ENCODE measurements at regions not wholly inside any gene's neighbourhood (a gene's known extent, or its start where the extent isn't known, plus 50 kb on each side); places are given as distances from the start of the nearest gene placed in this dataset.

DNA sequence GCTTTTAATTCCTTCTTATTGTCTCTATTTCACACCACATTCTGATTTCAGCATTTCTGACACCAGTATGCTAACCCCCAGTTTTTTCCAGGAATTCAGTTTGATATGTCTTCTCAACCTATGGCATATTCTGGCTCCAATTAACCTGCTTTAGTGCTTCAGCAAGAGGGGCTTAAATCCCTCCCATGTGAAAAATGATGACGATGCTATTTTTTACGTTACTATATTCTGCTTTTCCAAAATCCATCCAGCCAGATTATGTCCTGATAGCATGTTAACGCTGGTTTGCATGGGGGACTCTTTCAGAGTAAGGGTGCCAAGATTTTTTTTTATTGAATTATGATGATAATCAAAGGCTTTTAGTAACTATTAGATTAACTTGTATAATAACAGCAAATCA lies 163.3 kb upstream of the ADAMTS5 start:
- no peak for DNase-seq (ENCODE audit: low read depth)

GRCh38 chr21:27129694-27130093 lies 162.8 kb upstream of the ADAMTS5 start:
- no peak for DNase-seq (ENCODE audit: low read depth)

DNA sequence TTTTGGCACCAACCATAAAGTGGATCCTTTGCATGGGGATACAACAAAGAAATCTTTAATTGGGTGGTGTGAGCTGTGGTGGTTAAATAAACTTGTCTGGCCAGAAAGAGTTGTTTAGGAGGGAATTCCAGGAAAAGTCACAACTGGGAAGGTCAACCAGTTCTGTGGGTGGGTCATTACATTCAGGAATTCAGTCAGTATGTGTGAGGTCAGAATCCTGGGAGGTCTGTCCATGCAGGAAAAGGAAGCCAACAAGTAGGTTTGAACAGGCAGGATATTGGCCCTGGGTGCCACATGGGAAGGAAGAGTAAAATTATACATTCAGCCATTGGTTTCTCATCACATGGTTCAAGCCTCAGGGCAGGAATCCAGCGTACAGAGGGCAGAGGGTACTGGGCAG lies 162.3 kb upstream of the ADAMTS5 start:
- peak; percentile 75 for DNase-seq (ENCODE audit: low read depth)

- DNase-seq (ENCODE audit: low read depth): no peak
These were observed 159.3 kb upstream of the ADAMTS5 start for GRCh38 chr21:27126140-27126539.

GRCh38 chr21:27122686-27123085 lies 155.8 kb upstream of the ADAMTS5 start:
- DNase-seq (ENCODE audit: low read depth): no peak

DNA sequence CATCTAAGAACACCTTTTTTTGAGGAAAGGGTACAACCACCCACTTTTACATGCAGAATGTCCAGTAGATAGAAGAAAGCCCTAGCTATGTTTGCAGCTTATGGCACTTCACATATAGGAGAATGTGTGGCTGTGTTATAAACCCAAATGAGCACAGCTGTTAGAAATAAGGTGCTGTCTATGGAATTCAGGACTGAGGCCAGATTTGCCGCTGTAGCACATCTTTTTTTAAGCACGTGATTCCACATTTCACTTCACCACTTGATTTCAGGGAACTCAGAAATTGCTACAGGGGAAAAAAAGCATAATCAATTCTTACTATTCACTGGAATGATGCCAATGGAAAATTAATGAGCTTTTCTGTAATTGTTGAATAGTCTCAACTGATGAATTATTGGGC lies 147.2 kb upstream of the ADAMTS5 start:
- no peak for DNase-seq (ENCODE audit: low read depth)

GRCh38 chr21:27112186-27112585 lies 145.3 kb upstream of the ADAMTS5 start:
- DNase-seq (ENCODE audit: low read depth): peak; percentile 35

GRCh38 chr21:27110956-27111355 lies 144.1 kb upstream of the ADAMTS5 start:
- DNase-seq (ENCODE audit: low read depth): peak; percentile 74

- peak; percentile 17 for DNase-seq (ENCODE audit: low read depth)
These were observed 141.8 kb upstream of the ADAMTS5 start for GRCh38 chr21:27108701-27109100.

DNA sequence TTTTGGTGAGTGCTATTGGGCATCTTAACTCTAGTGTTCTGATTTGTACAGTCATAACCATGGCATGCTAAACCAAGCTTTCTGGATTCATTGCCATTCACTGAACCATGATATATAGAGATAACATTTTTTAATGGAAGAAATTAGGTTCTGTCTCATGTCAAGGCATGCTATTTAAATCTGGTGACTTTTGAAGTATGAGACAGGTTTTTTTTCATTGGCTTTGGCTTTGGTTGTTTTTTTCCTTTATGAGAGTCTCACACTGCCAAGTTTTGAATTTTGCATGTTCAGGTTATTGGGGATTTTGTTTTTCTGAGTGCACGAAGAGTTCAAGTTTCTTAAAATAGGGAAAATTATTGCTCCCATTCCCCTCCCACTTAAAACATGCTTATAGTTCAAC lies 141.3 kb upstream of the ADAMTS5 start:
- peak; percentile 70 for DNase-seq (ENCODE audit: low read depth)

GRCh38 chr21:27104846-27105431 lies 138.1 kb upstream of the ADAMTS5 start:
- DNase-seq (ENCODE audit: low read depth): peak; percentile 57

DNA sequence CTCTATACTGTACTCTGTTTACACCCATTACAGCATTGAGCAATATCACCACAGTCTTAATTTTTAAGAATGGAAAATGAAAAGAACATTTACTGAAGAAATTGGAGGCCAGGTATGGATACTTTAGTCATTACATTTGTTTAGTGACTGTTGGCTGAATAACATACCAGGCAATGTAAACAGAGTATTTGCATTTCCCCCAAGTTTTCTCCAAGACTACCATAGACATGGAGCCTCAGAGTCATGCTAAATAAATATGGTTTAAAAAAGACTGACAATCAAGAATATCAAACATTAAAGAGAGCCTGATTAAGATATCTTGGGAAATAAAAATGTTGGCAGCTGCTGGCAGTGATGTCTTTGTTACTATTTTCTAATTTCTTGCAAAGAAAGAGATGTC lies 136.9 kb upstream of the ADAMTS5 start:
- DNase-seq (ENCODE audit: low read depth): no peak

- DNase-seq (ENCODE audit: low read depth): no peak
These were observed 134.6 kb upstream of the ADAMTS5 start for GRCh38 chr21:27101523-27101922.

GRCh38 chr21:27094184-27094948 lies 127.5 kb upstream of the ADAMTS5 start:
- peak; percentile 41 for DNase-seq (ENCODE audit: low read depth)

- no peak for DNase-seq (ENCODE audit: low read depth)
These were observed 119.7 kb upstream of the ADAMTS5 start for GRCh38 chr21:27086630-27087029.

GRCh38 chr21:27086186-27086585 lies 119.3 kb upstream of the ADAMTS5 start:
- DNase-seq (ENCODE audit: low read depth): no peak

DNA sequence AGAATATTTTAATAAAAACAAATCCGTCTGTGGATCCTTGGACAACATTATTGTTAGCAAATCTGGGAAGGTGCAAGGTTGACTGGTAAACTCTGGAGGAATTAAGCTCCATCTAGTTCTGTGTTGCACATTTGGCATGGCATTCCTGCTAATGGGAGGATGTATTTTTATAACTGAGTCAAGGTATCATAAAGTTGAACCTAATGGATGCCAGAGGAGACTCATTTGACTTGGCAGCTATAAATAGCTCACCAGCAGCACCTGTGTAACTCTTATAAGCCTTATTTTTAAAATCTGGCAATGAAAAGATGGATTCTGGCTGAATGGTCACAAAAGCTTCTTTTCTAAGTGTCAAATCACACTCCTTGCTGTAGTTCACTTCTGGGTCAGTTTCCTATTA lies 118.5 kb upstream of the ADAMTS5 start:
- peak; percentile 19 for DNase-seq (ENCODE audit: low read depth)

- DNase-seq (ENCODE audit: low read depth): no peak
These were observed 116.3 kb upstream of the ADAMTS5 start for GRCh38 chr21:27083144-27083543.

DNA sequence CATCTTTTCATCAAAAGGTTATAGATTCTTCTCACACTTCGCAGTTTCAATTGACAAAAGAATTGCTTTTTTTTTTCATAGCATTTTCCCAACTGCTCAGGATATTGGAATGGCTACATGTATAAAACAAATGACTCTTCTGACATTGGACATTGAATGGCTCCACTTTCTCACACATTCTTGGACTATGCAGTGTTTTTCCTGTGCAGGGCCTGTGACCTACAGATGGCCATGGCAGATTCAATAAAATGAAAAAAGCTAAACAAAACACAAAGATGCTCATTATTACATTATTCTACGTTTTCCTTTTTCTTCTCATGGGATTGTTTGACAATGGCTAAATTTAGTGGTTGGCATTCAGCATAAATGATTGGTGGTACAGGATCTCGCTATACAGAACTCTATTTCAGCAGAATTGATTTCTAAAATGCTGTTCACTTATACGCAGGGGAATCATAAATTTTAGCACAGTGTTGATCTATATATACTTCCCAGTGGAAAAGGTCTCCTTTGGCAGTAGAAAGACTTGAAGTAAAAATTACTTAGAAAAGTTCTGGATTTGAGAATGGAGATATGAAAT lies 115.6 kb upstream of the ADAMTS5 start:
- no peak for DNase-seq (ENCODE audit: low read depth)

DNA sequence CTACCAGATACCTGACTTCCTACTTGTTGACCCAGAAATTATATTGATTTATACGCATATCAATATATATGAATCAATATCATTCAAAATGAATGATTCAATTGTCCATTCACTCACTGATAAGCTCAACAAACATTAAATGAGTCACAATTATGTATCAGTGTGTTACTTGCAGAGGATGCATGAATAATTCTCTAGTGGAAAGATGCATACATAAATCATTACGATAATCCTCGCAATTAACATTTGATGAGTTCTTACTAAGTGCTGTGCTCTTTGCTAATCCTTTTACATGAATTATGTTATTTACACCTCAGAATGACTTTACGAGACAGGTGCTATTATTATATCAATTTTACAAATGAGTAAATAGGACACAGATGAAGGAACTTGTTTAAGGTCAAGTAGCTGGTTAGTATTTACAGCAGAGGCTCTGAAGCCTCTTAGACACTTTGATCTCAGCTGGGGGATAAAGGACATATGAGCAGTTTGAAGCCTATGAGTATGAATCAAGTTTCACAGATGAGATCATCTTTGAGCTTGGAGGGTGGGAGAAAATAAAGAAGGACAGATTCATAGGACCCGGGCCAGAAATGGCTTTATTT lies 112.8 kb upstream of the ADAMTS5 start:
- DNase-seq (ENCODE audit: low read depth): no peak

GRCh38 chr21:27078915-27079314 lies 112.0 kb upstream of the ADAMTS5 start:
- no peak for DNase-seq (ENCODE audit: low read depth)

DNA sequence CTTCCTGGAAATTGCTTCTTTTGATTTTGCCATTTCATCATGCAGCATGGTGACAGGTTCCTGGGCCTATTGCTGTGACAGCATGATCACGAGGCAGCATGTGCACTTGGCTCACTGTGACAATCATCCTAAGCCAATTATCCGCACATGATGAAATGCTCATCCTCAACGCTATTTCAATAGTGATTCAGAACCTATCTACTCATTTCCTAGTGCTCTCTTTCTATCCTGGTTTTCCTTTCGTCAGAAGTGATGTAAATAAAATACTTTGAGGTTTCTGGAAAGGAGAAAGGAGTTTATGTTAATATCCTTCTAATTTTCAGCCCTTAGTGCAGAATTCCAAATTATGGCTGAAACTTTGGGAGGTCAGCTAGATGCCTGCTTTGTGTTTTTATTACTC lies 110.6 kb upstream of the ADAMTS5 start:
- DNase-seq (ENCODE audit: low read depth): no peak

DNA sequence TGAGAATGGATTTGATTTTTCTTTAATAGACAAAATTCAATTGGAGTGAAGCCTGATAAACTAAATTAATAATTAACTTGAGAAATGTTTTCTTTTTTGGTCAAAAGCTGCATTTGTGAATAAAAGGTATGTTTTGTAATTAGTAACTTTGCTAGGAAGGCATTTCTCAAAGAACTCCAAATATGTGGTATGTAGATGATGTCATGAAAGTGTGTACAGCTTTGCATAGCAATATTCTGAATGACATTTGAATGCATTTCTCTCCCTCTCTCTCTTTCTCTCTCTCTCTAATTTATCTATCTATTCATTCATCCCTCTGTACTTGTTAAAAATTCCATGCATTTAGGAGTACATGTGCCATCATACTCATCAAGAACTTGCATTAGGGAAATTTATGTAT lies 109.1 kb upstream of the ADAMTS5 start:
- DNase-seq (ENCODE audit: low read depth): peak; percentile 41

Measured in renal cortical epithelial cell (primary cell).